GM21723 (cell line): ENCODE measurements at regions not wholly inside any gene's neighbourhood (a gene's known extent, or its start where the extent isn't known, plus 50 kb on each side); places are given as distances from the start of the nearest gene placed in this dataset.
"Not testable (repeated sequence)": the region's sequence is repeated elsewhere in the genome, so short reads cannot be mapped to it uniquely, and the experiment has no call there.

ENCODE experiments used
- ATAC-seq: cut with Tn5 transposase; IDR thresholded peaks from one replicate; pipeline ENCODE4 v1.9.1; 2021; ENCODE audit warnings: mild to moderate bottlenecking, moderate library complexity; ENCODE audit not compliant: unreplicated experiment

DNA sequence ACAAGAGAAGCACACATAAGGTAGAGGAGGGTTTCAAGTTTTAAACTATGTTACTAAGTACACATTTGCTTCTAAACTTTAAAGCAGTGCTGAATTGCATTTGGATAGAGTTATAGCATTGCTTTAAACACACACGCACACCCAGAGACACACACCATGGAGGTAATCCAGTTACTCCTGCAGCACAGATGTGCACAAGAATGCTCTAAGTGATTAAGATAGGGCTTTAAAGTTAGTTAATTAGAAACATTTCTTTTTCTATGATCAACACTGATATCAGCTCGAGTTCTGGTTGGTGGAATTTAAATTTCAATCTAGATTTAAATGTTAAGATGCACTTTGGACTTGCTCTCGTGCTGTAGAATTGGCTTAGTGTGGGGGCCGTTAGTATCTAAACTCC is 492.3 kb downstream of the ZEB2 start:
- ATAC-seq, result no peak

- ATAC-seq, result no peak
Measured at GRCh38 chr2:144026753-144027152, 493.2 kb downstream of the ZEB2 start.

DNA sequence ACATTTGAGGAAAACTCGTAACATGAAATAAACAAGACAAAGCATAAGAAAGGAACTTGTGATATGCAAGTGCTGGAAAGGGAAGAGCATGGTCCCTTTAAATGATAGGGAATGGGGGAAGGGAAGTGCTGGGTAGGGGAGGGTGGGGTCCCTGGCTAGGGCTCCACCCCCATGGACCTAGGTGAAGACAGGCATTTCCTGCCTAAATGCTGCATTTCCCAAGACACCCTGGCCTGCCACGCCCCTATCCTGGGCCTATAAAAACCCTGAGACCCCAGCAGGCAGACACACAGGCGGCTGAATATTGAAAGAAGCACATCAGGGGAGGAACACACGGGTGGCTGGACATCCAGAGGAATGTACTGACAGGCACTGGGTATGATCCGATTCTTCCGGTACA is 499.9 kb downstream of the ZEB2 start:
- no peak for ATAC-seq

DNA sequence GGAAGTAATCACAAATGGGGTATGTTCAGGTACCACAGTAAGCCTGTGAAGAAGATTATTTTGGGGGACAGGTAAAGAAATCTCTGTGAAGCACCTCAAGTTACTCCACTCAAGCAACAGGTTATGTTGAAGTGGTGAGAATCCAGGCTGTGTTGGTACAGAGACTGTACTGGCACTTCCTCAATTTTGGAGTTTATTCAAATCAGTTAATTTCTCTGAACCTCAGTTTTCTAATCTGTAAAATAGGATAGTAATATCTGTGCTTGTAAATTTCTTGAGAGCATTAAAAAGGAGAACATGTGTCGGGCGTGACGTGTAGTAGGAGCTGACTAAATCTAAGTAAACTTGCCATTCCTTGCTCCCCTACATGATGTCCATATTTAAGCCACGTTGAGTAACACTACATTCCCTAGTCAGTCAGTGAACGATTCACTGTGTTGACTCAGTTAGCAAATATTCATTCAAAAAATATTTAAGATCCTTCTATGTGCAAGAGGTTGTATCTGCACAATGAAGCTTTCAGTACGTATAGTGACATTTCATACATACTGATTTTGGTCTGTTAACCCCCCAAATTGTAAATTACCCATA is 504.2 kb downstream of the ZEB2 start:
- ATAC-seq, result no peak

DNA sequence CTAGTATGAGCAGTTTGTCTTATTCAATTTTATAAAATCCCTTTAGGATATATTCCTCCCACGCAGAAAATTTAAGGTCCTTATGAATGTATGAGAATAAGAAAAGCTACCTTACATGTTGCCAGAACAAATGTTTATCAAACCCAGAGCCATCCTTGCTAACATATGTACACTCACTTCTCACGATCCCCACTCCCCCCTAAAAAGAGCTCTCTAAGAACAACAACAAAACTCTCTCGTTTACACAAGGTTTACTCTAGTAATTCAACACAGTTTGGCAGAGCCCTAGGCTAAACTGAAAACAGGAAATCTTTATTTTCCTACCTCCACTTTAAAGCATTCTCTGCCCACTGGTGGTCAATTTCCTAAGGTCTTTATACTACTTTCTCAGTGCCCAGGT is 504.9 kb downstream of the ZEB2 start:
- no peak for ATAC-seq

DNA sequence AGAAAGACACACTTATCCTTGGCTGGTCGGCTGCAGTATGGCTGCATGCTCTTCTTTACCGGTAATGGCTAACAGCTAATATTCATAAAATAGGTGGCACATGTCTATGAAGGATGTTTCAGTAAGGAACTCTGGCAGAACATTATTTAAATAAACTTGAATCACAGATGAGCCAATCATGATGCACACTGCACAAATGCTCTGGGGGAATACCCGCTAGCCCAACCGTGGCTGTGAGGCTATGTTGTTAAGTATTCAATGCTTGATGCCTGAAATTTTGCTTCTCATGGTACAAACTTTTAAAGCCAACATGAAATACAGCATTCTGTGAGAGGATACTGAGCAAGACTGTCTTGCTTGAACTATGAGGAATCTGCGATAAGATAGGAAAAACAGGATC is 505.8 kb downstream of the ZEB2 start:
- ATAC-seq, result no peak

DNA sequence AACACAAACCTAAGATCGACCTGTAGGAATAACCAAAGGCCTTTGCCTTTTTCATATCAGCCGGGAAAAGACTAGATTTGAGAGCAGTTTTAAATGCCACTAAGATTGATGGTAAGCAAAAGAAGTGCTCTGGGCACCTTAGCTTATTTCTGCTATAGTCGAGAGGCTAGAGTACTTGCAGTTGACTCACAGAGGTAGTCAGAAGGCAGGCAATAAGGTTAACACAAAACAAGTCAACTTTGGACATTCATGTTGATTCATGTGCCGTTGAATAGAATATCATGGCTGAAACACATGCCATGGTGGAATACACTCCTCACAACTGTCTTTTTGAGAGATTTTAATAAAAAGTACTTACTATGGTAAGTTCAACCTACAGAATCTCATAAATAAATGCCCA is 507.6 kb downstream of the ZEB2 start:
- no peak for ATAC-seq

DNA sequence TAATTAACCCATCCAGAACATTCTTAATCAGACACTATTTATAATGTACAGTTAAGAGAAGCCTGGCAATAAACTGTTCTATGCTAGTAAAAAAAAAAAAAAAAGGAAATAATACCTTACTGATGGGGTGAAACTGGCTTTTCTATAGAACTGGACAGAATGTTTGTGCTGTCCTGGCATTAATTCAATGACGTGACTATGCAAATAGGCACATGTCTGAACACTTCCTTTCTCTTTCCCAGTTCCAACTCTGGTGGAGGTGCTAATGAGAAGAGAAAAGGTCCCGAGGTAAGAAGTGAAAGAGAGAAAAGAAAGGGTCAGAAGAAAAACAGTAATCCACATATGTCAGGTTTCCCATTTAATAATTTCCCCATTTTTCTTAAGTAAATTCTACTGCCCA is 508.4 kb downstream of the ZEB2 start:
- no peak for ATAC-seq

DNA sequence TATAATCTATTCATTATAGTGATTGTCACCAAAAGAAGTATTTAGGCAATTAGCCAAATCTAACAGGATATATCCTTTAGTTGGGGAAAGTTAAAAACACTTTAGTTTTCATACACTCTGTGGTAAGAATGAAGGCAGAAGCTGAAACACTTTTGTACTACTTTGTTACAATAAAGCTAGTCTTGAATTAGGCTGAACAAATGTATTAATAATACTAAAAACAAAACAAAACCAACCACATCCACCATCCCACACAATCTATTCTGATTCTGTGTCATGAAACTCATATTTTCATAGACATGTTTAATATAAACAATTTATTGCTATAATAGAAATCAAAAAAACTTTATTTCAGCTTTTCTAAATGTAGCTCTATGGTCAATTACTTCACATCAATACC is 508.8 kb downstream of the ZEB2 start:
- no peak for ATAC-seq

- no peak for ATAC-seq
Measured at GRCh38 chr2:144010096-144010836, 509.7 kb downstream of the ZEB2 start.

DNA sequence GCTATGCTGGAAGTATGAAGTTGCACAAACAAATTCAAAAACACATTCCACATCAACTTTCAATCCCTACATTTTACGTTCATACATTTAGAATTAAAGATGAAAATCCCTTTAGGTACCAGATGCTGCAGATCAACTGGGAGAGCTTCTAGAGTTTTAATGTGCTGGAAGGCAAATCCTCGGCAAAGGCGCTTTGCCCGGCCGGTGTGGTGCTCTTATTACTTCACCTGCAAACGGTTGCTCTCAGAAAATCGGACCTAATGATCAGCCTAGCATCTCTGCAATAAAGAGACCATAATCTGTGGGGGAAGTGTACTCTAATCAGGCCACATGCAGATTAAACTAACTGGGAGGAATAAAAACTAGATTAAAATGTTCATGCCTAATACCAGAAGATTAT is 513.8 kb downstream of the ZEB2 start:
- ATAC-seq, result no peak

DNA sequence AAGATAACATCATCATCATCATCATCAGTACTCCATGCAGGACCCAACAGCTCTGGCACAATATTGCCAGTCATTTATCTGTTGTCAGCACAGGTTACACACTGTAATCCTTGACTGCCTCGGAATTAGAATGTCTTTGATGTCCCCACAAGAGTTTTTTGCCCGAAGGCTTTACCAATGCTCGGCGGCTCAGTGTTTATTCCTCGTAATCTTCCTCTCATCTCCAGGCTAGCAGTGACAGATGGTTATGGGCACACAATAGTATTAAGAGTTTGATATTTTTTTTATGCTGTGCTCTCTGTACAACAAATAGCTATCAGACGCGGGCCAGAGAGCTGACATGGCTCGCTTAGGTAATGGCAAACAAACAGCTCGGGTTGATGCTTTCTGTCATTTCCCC is 515.2 kb downstream of the ZEB2 start:
- ATAC-seq, result no peak

DNA sequence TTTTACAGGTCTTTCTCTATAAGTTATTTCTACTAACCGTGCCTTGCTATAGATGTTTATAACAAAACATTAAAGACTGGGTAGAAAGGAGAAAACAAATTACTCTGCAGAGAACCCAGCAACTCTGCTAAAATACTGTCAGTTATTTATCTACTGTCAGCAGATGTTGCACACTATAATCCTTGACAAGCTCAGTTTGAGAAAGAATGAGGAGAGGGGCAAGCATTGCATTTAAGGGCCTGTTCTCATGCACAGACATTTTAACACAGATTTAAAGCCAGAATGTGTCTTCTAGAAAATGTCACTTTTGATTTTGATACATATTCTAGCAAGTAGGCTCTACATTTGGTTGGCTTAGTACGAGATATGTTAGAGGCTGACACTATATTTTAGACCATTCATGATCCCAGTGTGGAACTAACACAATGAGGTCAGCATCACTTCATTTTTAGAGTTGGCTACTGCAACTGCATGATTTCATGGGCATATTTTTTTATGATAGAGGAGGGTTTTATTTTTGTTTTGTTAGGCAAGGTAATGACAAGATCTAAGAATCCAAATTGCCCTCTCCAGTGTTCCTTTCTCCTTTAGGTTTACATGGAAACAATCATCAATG is 516.4 kb downstream of the ZEB2 start:
- no peak for ATAC-seq

DNA sequence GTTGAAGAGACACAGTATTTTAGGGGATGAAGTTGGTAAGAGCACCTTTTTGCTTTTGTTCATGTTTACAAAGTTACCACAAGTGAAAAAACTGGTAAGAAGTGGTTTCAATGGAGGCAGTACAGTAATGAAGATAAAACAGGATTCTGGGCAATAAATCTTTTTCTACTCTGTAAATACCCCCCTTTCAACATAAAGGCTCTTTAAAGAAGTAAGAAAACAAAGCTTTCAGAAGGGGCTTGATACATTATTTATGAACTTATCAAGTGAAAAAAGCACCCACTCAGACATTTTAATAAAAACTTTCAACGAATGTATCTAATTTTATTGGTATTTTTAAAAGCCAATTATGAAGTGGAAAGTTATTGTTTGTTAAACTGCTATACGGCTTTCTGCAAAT is 522.9 kb downstream of the ZEB2 start:
- no peak for ATAC-seq

DNA sequence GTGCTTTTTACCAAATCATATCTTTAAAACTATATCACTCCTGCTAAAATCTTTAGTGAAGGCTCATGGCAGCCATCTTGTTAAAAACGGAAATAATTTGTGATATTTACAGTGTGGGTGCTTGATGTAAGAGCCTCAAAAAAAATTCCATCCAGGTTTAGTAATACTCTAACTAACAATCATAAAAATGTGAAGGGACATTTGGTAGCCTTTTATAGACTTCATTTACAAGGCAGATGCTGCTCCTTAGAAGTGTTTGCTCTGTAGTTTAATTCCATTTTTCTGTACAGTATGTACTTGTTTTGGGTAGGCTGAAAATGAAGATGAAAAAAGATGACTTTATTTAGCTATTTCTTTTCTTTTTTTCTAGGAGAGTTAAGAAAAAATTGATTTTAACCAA is 525.0 kb downstream of the ZEB2 start:
- no peak for ATAC-seq

DNA sequence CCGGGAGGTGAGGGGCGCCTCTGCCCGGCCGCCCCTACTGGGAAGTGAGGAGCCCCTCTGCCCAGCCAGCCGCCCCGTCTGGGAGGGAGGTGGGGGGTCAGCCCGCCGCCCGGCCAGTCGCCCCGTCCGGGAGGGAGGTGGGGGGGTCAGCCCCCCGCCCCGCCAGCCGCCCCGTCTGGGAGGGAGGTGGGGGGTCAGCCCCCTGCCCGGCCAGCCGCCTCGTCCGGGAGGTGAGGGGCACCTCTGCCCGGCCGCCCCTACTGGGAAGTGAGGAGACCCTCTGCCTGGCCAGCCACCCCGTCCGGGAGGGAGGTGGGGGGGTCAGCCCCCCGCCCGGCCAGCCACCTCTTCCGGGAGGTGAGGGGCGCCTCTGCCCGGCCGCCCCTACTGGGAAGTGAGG is 528.3 kb downstream of the ZEB2 start:
- not testable (repeated sequence) for ATAC-seq

- ATAC-seq, result no peak
Measured at GRCh38 chr2:143988082-143988481, 531.8 kb downstream of the ZEB2 start.

- no peak for ATAC-seq
Measured at GRCh38 chr2:143981428-143981827, 538.5 kb downstream of the ZEB2 start.

DNA sequence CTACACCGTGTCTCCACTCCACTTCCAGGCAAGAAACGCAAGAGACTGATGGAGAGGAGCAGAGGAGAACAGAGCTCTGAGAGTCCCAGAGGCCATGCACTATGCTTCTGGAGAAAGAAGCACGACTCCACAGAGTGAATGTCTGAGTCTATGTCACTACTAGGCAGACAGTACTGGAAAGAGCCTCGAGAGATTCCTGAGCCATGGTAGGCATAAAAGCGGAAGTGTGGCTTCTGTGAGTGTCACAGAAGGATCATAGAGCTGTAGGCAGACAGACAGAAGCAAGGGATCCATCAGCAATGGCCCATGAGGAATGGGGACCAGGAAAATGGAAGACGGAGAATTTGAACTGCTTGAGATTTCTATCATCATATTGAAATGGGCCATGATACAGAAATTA is 542.6 kb downstream of the ZEB2 start:
- no peak for ATAC-seq

DNA sequence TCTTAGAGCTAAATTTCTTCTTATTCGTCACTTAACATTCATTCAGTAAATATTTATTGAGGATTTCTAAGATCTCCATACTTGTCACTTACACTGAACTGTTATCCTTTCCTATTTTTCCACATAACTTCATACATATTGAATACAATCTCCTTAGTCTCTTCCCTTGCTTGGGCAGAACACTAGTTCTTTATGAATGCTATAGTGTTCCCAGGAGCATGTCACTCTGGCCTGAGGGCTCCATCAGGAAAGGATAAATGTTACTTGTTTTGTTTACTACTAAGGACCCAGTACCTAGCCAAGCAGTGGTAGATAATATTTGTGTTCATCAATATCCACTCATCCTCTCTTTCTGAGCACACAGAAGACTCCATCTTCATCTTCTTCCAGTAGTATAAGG is 544.7 kb downstream of the ZEB2 start:
- ATAC-seq, result no peak

DNA sequence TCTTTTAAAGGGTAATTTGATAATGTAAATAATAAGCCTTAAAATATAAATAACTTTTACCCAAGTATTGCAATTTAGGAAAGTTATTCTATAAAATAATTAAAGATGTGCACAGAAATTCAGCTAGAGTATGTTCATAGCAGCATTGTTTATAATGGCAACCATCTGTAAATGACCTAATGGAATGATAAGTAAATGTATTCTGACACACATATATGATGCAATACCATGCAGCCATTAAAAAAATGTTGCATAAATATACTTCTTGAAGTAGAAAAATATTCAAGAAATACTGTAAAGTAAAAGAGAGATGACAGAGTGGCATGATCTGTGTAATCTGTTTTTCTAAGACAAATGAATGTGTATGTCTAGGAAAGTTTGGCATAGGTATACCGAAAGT is 545.7 kb downstream of the ZEB2 start:
- ATAC-seq, result no peak

DNA sequence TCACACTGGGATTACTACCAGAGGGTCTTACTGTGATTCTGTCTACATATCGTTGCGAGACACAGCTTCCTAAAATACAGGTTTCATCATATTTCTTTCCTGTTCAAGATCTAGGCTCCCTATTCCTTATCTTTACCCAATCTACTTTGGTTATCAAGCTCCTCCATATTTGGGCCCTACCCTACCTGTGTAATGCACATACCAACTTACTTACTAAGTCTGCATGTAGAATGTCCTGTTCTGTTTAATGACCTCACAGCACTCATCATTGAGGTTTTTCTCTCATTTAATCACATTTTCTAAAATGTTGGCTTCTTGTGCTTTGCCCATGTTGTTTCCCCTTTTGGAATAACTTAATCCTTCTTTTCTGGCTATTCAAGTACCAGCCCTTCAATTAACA is 551.1 kb downstream of the ZEB2 start:
- ATAC-seq, result no peak

- ATAC-seq, result no peak
Measured at GRCh38 chr2:143968360-143968759, 551.6 kb downstream of the ZEB2 start.
